ENCODE measurements at regions not wholly inside any gene's neighbourhood (a gene's known extent, or its start where the extent isn't known, plus 50 kb on each side); places are given as distances from the start of the nearest gene placed in this dataset.

DNA sequence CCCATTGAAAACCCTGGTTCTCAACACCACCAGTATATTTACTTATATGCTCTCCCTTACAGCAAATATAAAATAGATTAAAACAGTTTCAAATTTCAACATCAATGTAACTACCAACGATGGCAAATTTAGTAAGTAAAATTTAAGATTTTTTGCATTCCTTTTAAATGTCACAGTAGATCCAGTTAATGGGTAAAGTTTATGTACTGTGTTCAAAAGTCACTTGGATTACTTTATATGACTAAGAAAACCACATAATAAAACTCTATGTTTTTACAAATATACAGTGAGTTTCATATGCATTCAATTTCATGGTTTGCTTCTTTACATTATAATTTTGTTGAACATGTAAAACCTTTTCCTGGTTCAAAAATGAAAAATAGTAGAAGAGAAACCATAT is 364.6 kb downstream of the AASDHPPT start:
- DNase-seq (ENCODE audit: low read depth), result no peak
- no peak overlapping the region for H3K4me3 ChIP-seq (ENCODE audit: low read length)
- TF ChIP-seq, protein P1, sequence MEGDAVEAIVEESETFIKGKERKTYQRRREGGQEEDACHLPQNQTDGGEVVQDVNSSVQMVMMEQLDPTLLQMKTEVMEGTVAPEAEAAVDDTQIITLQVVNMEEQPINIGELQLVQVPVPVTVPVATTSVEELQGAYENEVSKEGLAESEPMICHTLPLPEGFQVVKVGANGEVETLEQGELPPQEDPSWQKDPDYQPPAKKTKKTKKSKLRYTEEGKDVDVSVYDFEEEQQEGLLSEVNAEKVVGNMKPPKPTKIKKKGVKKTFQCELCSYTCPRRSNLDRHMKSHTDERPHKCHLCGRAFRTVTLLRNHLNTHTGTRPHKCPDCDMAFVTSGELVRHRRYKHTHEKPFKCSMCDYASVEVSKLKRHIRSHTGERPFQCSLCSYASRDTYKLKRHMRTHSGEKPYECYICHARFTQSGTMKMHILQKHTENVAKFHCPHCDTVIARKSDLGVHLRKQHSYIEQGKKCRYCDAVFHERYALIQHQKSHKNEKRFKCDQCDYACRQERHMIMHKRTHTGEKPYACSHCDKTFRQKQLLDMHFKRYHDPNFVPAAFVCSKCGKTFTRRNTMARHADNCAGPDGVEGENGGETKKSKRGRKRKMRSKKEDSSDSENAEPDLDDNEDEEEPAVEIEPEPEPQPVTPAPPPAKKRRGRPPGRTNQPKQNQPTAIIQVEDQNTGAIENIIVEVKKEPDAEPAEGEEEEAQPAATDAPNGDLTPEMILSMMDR (conservative IDR thresholded peaks at IDR 0.05; ENCODE audit: low read length), result no peak

DNA sequence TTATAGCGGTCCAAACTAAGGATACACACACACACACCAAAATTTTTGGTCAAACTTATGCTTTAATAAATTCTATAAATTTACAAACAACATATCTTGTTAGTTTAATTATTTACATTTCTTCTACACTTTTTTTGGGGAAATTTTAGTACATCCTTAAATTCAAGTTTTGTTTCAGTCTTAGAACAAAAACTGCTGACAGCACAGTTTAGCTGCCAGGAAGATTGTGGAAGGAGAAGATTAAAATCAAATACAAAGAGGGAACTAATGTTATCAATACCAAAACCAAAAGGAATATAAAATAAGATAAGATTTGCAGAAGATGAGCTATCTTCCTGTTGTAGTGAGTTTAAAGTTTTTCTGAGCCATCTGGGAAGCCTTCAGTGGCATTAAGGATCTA is 368.8 kb downstream of the AASDHPPT start:
- H3K4me3 ChIP-seq (ENCODE audit: low read length), result no peak overlapping the region
- DNase-seq (ENCODE audit: low read depth), result no peak
- TF ChIP-seq, protein P1 (conservative IDR thresholded peaks at IDR 0.05; ENCODE audit: low read length), result no peak

DNA sequence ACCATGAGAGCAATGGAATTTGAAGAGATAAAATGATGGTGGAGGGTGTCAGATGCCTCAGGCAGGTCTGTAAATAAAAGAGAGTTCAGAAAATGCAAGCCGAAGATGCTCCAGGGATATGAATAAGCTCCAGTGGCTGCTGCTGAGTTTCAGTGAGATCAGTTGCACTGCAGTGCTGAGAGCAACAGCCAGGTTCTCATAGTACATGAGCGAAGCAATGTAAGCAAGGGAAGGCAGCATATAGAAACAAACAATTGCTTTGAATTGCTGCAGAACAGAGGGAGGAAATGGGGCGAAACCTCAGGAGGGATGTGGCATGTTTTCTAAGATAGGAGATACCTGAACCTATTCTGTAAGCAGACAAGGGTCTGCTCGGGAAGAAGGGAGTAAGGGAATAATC is 369.5 kb downstream of the AASDHPPT start:
- DNase-seq (ENCODE audit: low read depth), result no peak
- TF ChIP-seq, protein P1 (conservative IDR thresholded peaks at IDR 0.05; ENCODE audit: low read length), result no peak
- H3K4me3 ChIP-seq (ENCODE audit: low read length), result no peak overlapping the region

DNA sequence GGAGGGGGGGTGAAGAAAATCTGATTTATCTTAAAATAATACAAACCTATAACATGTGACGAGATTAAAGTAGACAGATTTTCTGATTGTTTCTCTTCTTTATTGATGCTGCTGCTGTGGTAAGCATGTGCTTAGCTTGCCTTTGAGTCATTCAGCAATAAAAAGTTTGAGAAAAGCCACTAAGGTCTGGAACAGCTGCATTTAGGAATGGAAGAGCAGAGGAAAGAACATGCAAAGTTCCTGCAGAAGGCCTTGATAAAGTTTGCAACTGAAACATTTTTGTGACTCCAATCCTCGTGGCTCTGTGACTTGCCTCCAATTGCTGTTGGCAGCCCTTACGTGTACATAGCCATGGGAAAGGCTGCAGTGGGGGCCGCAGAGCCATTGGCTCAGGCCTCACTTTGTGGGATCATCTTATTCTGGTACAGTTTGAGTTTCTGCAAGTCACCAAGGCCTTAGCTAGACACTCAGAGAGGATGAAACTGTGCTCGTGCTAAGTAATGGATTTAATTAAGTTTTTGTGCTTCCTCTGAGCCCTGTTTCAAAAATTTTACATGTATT is 370.2 kb downstream of the AASDHPPT start:
- peak; percentile 25 for DNase-seq (ENCODE audit: low read depth)
- no peak overlapping the region for H3K4me3 ChIP-seq (ENCODE audit: low read length)
- TF ChIP-seq, protein P1 (conservative IDR thresholded peaks at IDR 0.05; ENCODE audit: low read length), result no peak

DNA sequence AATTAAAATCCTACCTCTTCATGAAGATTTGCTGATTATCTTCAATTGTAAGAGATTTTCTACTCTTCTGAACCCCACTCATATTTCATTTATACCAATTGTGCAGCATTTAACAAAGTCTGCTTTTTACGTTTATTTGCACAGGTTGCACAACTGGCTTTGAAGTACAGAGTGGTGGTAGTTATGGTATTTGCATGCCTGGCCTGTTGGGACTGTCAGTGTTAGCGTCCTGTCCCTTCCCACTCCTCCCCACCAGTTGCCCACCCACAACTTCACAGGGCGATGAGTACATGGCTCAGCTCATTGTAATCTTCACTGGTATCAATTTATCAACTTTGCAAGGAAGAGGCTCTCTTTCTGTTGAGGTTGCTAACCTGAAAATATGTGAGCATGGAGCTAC is 372.3 kb downstream of the AASDHPPT start:
- no peak overlapping the region for H3K4me3 ChIP-seq (ENCODE audit: low read length)
- DNase-seq (ENCODE audit: low read depth), result no peak
- TF ChIP-seq, protein P1 (conservative IDR thresholded peaks at IDR 0.05; ENCODE audit: low read length), result no peak

DNA sequence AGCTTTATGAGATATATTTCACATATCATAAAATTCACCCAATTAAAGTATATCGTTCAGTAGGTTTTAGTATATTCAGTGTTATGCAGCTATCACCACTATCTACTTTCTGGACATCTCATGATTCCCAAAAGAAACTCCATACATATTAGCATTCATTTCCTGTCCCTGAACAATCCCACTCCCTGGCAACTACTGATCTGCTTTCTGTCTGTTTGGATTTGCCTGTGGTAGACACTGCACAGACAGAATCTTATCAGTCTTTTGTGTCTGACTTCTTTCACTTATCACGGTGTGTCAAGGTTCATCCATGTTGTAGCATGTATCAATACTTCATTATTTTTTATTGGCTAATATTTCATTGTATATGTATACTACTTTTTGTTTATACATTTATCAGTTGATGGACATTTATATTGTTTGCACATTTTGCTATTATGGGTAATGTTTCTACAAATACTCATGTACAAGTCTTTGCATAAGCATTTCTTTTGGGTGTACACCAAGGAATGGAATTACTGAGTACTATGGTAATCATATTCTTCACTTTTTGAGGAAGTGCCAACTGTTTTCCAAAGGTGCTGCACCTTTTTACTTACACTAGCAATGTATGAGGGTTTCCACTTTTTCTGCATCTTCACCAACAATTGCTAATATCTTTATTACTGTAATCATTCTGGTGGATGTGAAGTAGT is 373.9 kb downstream of the AASDHPPT start:
- TF ChIP-seq, protein P1 (conservative IDR thresholded peaks at IDR 0.05; ENCODE audit: low read length), result no peak
- H3K4me3 ChIP-seq (ENCODE audit: low read length), result no peak overlapping the region
- no peak for DNase-seq (ENCODE audit: low read depth)

DNA sequence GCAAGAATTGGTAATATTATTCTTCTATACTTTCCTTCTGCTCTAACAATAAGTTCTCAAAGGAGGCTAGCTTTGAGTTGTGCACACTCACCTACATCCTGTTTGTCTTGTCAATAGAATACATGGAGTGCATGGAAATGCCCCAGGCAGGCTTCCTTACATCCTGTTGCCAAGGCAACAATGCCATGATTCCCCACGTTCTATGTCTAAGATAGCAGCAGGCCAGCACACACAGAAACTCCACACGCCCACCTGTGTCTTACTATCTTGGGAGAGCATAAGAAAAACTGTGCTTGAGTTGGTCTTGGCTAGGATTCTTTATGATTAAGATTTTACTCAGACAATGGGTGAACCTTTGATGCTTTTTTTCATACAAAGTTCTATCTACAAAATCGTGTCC is 379.2 kb downstream of the AASDHPPT start:
- no peak for DNase-seq (ENCODE audit: low read depth)
- TF ChIP-seq, protein P1 (conservative IDR thresholded peaks at IDR 0.05; ENCODE audit: low read length), result no peak
- no peak overlapping the region for H3K4me3 ChIP-seq (ENCODE audit: low read length)

All from AG10803 (cell line).